ENCODE measurements at regions not wholly inside any gene's neighbourhood (a gene's known extent, or its start where the extent isn't known, plus 50 kb on each side); places are given as distances from the start of the nearest gene placed in this dataset.

- no peaks in the 10 kb centered on the region for H3K36me3 ChIP-seq (ENCODE audit: control insufficient read depth in 1 of 2, insufficient read depth in 2 of 2, low read length in 2 of 2)
- no peaks in the 10 kb centered on the region for H4K20me1 ChIP-seq (ENCODE audit: insufficient read depth)
- no peak for TF ChIP-seq FOSL1 (IDR thresholded peaks at IDR 0.05; ENCODE audit: low read depth)
- TF ChIP-seq POLR2A (IDR thresholded peaks at IDR 0.05; ENCODE audit: borderline replicate concordance, extremely low read depth, insufficient read depth, insufficient read length) = no peak
- no peak for TF ChIP-seq ZNF274 (IDR thresholded peaks at IDR 0.05; ENCODE audit: low read depth, low read length)
- no peak for TF ChIP-seq EZH2 (IDR thresholded peaks at IDR 0.05)
- no peak for TF ChIP-seq JUND (IDR thresholded peaks at IDR 0.05)
- no peak for TF ChIP-seq REST (IDR thresholded peaks at IDR 0.05; ENCODE audit: low read depth)
- no peak for TF ChIP-seq POLR2AphosphoS5 (IDR thresholded peaks at IDR 0.05; ENCODE audit: low read depth, low read length)
- no peak for TF ChIP-seq CBX3 (IDR thresholded peaks at IDR 0.05; ENCODE audit: low read depth)
- no peak for TF ChIP-seq SIN3A (IDR thresholded peaks at IDR 0.05; ENCODE audit: low read depth)
- no peak for TF ChIP-seq CTCF (IDR thresholded peaks at IDR 0.05 in 2 of 3, conservative IDR thresholded peaks at IDR 0.05 in 1 of 3; ENCODE audit: borderline replicate concordance in 1 of 3, insufficient read depth in 1 of 3, low read depth in 2 of 3, low read length in 2 of 3)
- TF ChIP-seq TCF7L2 (IDR thresholded peaks at IDR 0.05; ENCODE audit: borderline replicate concordance, extremely low read depth, insufficient read depth, insufficient read length) = no peak
- no peak for TF ChIP-seq CEBPB (IDR thresholded peaks at IDR 0.05; ENCODE audit: low read depth)
- no peak for TF ChIP-seq ATF3 (IDR thresholded peaks at IDR 0.05)
- TF ChIP-seq SRF (IDR thresholded peaks at IDR 0.05; ENCODE audit: low read depth) = no peak
- TF ChIP-seq ZFX (IDR thresholded peaks at IDR 0.05) = no peak
- TF ChIP-seq ELF1 (IDR thresholded peaks at IDR 0.05; ENCODE audit: borderline replicate concordance, low read depth) = no peak
- TF ChIP-seq SP1 (IDR thresholded peaks at IDR 0.05; ENCODE audit: low read depth) = no peak
- no peak for TF ChIP-seq YY1 (IDR thresholded peaks at IDR 0.05; ENCODE audit: extremely low read depth, insufficient replicate concordance, low read depth, low read length)
- BruUV-seq (replicated peaks) = no TSS peak
- H3K9ac ChIP-seq (ENCODE audit: low read length) = no peak overlapping the region
- H3K4me2 ChIP-seq (ENCODE audit: low read length) = no peak overlapping the region
- intact Hi-C loops (cut with micrococcal nuclease) = no loop called here
- no peak overlapping the region for H3K27ac ChIP-seq (ENCODE audit: low read depth, low read length)
- no peaks in the 10 kb centered on the region for H3K79me2 ChIP-seq (ENCODE audit: insufficient read depth, low read length)
- H3K9me3 ChIP-seq (ENCODE audit: control insufficient read depth in 1 of 2, insufficient read depth in 1 of 2, low read depth in 1 of 2, low read length in 2 of 2) = no peaks in the 10 kb centered on the region
- DNase-seq (ENCODE audit: low read depth, low spot score) (no peak), ATAC-seq (no peak)
- no peak overlapping the region for H3K4me3 ChIP-seq (replicated peaks in 1 of 2; ENCODE audit: low read depth in 1 of 2, low read length in 2 of 2)
- POLR2A ChIA-PET = no interaction called here
- H3K4me1 ChIP-seq (ENCODE audit: control insufficient read depth in 1 of 2, insufficient read depth in 2 of 2, low read length in 2 of 2) = no peaks in the 10 kb centered on the region
- RAD21 ChIA-PET (ENCODE audit: low non-redundant PET in 1 of 2, low total read pairs in 2 of 2, uncharacterized antibody in 2 of 2, unreplicated experiment in 2 of 2) = no interaction called here
- peaks cover 22% of the 10 kb centered on the region for H3K27me3 ChIP-seq (ENCODE audit: insufficient read depth, low read length)
- H3K9me2 ChIP-seq (ENCODE audit: insufficient read depth) = no peaks in the 10 kb centered on the region
- H2AFZ ChIP-seq (ENCODE audit: low read depth, low read length, poor library complexity, severe bottlenecking) = no peak overlapping the region
- CTCF ChIA-PET = no interaction called here
Observed at GRCh38 chr4:53671757-53672156, 80.5 kb upstream of the LNX1 start.

All from HCT116 (cell line).